ENCODE measurements at regions not wholly inside any gene's neighbourhood (a gene's known extent, or its start where the extent isn't known, plus 50 kb on each side); places are given as distances from the start of the nearest gene placed in this dataset.
"Not testable (repeated sequence)": the region's sequence is repeated elsewhere in the genome, so short reads cannot be mapped to it uniquely, and the experiment has no call there.

GRCh38 chr2:189327879-189328847, 113.1 kb upstream of the WDR75 start:
- no peak overlapping the region for H3K4me3 Mint-ChIP-seq
- intact Hi-C loops (cut with micrococcal nuclease), result no loop called here
- no peaks in the 10 kb centered on the region for H3K4me1 Mint-ChIP-seq (ENCODE audit: low read depth)
- peaks cover 10% of the 10 kb centered on the region for H3K9me3 Mint-ChIP-seq
- DNase-seq, result no peak
- POLR2A ChIA-PET, result no interaction called here
- CTCF ChIA-PET, result no interaction called here
- H3K36me3 Mint-ChIP-seq, result no peaks in the 10 kb centered on the region
- no peaks in the 10 kb centered on the region for H3K27me3 Mint-ChIP-seq
- no peak overlapping the region for H3K27ac Mint-ChIP-seq

GRCh38 chr2:189328848-189329245, 112.4 kb upstream of the WDR75 start:
- Mint-ChIP-seq H3K9me3 (peaks cover 10% of the 10 kb centered on the region), H3K36me3 (no peaks in the 10 kb centered on the region), H3K4me1 (ENCODE audit: low read depth) (no peaks in the 10 kb centered on the region), H3K27ac (no peak overlapping the region), H3K27me3 (no peaks in the 10 kb centered on the region), H3K4me3 (no peak overlapping the region)
- no peak for DNase-seq
- CTCF ChIA-PET, result interaction anchor here (0.8 kb wide), 1 partner anchor 49 kb away, joined by 3 read pairs; no protein-coding TSS in a partner anchor
- POLR2A ChIA-PET, result no interaction called here
- intact Hi-C loops (cut with micrococcal nuclease), result no loop called here

- ChIA-PET CTCF (no interaction called here), POLR2A (no interaction called here)
- peaks cover 26% of the 10 kb centered on the region for H3K9me3 Mint-ChIP-seq
- H3K4me1 Mint-ChIP-seq (ENCODE audit: low read depth), result no peaks in the 10 kb centered on the region
- no peaks in the 10 kb centered on the region for H3K27me3 Mint-ChIP-seq
- peaks cover 13% of the 10 kb centered on the region for H3K36me3 Mint-ChIP-seq
- DNase-seq, result no peak
- intact Hi-C loops (cut with micrococcal nuclease), result no loop called here
- no peak overlapping the region for H3K4me3 Mint-ChIP-seq
- H3K27ac Mint-ChIP-seq, result no peak overlapping the region
These were observed 104.8 kb upstream of the WDR75 start for GRCh38 chr2:189336276-189336975.

GRCh38 chr2:189337656-189338055, 103.6 kb upstream of the WDR75 start:
- intact Hi-C loops (cut with micrococcal nuclease), result no loop called here
- Mint-ChIP-seq H3K4me3 (no peak overlapping the region), H3K36me3 (peaks cover 13% of the 10 kb centered on the region), H3K27me3 (no peaks in the 10 kb centered on the region), H3K4me1 (ENCODE audit: low read depth) (no peaks in the 10 kb centered on the region), H3K27ac (no peak overlapping the region), H3K9me3 (peaks cover 22% of the 10 kb centered on the region)
- POLR2A ChIA-PET, result no interaction called here
- DNase-seq, result no peak
- CTCF ChIA-PET, result no interaction called here

GRCh38 chr2:189338115-189338514, 103.2 kb upstream of the WDR75 start:
- no peaks in the 10 kb centered on the region for H3K4me1 Mint-ChIP-seq (ENCODE audit: low read depth)
- CTCF ChIA-PET, result no interaction called here
- no peak overlapping the region for H3K27ac Mint-ChIP-seq
- intact Hi-C loops (cut with micrococcal nuclease), result no loop called here
- H3K27me3 Mint-ChIP-seq, result no peaks in the 10 kb centered on the region
- H3K4me3 Mint-ChIP-seq, result no peak overlapping the region
- POLR2A ChIA-PET, result no interaction called here
- H3K9me3 Mint-ChIP-seq, result peaks cover 22% of the 10 kb centered on the region
- peaks cover 13% of the 10 kb centered on the region for H3K36me3 Mint-ChIP-seq
- DNase-seq, result no peak

GRCh38 chr2:189341077-189341476, 100.2 kb upstream of the WDR75 start:
- peaks cover 22% of the 10 kb centered on the region for H3K9me3 Mint-ChIP-seq
- intact Hi-C loops (cut with micrococcal nuclease), result loop anchor here (10.0 kb wide), 1 partner anchor 816 kb away; no protein-coding TSS in a partner anchor
- no peaks in the 10 kb centered on the region for H3K4me1 Mint-ChIP-seq (ENCODE audit: low read depth)
- no peak overlapping the region for H3K4me3 Mint-ChIP-seq
- DNase-seq, result no peak
- H3K36me3 Mint-ChIP-seq, result peaks cover 13% of the 10 kb centered on the region
- H3K27ac Mint-ChIP-seq, result no peak overlapping the region
- H3K27me3 Mint-ChIP-seq, result no peaks in the 10 kb centered on the region
- POLR2A ChIA-PET, result no interaction called here
- CTCF ChIA-PET, result no interaction called here

GRCh38 chr2:189344043-189344442, 97.2 kb upstream of the WDR75 start:
- intact Hi-C loops (cut with micrococcal nuclease), result loop anchor here (10.0 kb wide), 1 partner anchor 819 kb away; no protein-coding TSS in a partner anchor
- Mint-ChIP-seq H3K27me3 (no peaks in the 10 kb centered on the region), H3K27ac (no peak overlapping the region), H3K9me3 (peaks cover 10% of the 10 kb centered on the region), H3K4me3 (no peak overlapping the region), H3K4me1 (ENCODE audit: low read depth) (peaks cover 12% of the 10 kb centered on the region), H3K36me3 (peaks cover 5% of the 10 kb centered on the region)
- no peak for DNase-seq
- CTCF ChIA-PET, result interaction anchor here (0.7 kb wide), 1 partner anchor 200 kb away, joined by 3 read pairs; no protein-coding TSS in a partner anchor
- POLR2A ChIA-PET, result no interaction called here

GRCh38 chr2:189347540-189347939, 93.7 kb upstream of the WDR75 start:
- H3K36me3 Mint-ChIP-seq, result no peaks in the 10 kb centered on the region
- H3K9me3 Mint-ChIP-seq, result no peaks in the 10 kb centered on the region
- ChIA-PET POLR2A (no interaction called here), CTCF (interaction anchor here (1.7 kb wide), 1 partner anchor 204 kb away, joined by 7 read pairs; no protein-coding TSS in a partner anchor)
- no peak overlapping the region for H3K27ac Mint-ChIP-seq
- no peak for DNase-seq
- intact Hi-C loops (cut with micrococcal nuclease), result loop anchor here (1.0 to 10.0 kb wide), 4 partner anchors 45 to 823 kb away; no protein-coding TSS in a partner anchor
- H3K27me3 Mint-ChIP-seq, result no peaks in the 10 kb centered on the region
- no peak overlapping the region for H3K4me3 Mint-ChIP-seq
- peaks cover 12% of the 10 kb centered on the region for H3K4me1 Mint-ChIP-seq (ENCODE audit: low read depth)

- H3K4me3 Mint-ChIP-seq, result no peak overlapping the region
- H3K36me3 Mint-ChIP-seq, result no peaks in the 10 kb centered on the region
- no peaks in the 10 kb centered on the region for H3K27me3 Mint-ChIP-seq
- no peaks in the 10 kb centered on the region for H3K9me3 Mint-ChIP-seq
- H3K4me1 Mint-ChIP-seq (ENCODE audit: low read depth), result peaks cover 12% of the 10 kb centered on the region
- H3K27ac Mint-ChIP-seq, result no peak overlapping the region
- ChIA-PET POLR2A (no interaction called here), CTCF (interaction anchor here (1.7 kb wide), 1 partner anchor 205 kb away, joined by 7 read pairs; no protein-coding TSS in a partner anchor)
- DNase-seq, result no peak
- intact Hi-C loops (cut with micrococcal nuclease), result loop anchor here (5.0 to 10.0 kb wide), 2 partner anchors 46 to 824 kb away; no protein-coding TSS in a partner anchor
These were observed 92.9 kb upstream of the WDR75 start for GRCh38 chr2:189348369-189348768.

- no peak for DNase-seq
- ChIA-PET CTCF (no interaction called here), POLR2A (no interaction called here)
- intact Hi-C loops (cut with micrococcal nuclease), result no loop called here
- Mint-ChIP-seq H3K4me1 (ENCODE audit: low read depth) (peaks cover 12% of the 10 kb centered on the region), H3K4me3 (no peak overlapping the region), H3K27ac (no peak overlapping the region), H3K36me3 (no peaks in the 10 kb centered on the region), H3K27me3 (no peaks in the 10 kb centered on the region), H3K9me3 (no peaks in the 10 kb centered on the region)
These were observed 90.6 kb upstream of the WDR75 start for GRCh38 chr2:189350540-189351209.

GRCh38 chr2:189351933-189352332, 89.3 kb upstream of the WDR75 start:
- not testable (repeated sequence) for H3K9me3 Mint-ChIP-seq, H3K27ac Mint-ChIP-seq, H3K36me3 Mint-ChIP-seq

GRCh38 chr2:189357375-189357774, 83.9 kb upstream of the WDR75 start:
- H3K4me1 Mint-ChIP-seq (ENCODE audit: low read depth); H3K27ac Mint-ChIP-seq; intact Hi-C loops (cut with micrococcal nuclease); CTCF ChIA-PET; H3K27me3 Mint-ChIP-seq; H3K9me3 Mint-ChIP-seq; H3K4me3 Mint-ChIP-seq; H3K36me3 Mint-ChIP-seq; POLR2A ChIA-PET; DNase-seq: not testable (repeated sequence)

More at GRCh38 chr2:189351933-189352332, 89.3 kb upstream of the WDR75 start:
- CTCF ChIA-PET; intact Hi-C loops (cut with micrococcal nuclease); H3K4me1 Mint-ChIP-seq (ENCODE audit: low read depth); POLR2A ChIA-PET; H3K27me3 Mint-ChIP-seq; DNase-seq; H3K4me3 Mint-ChIP-seq: not testable (repeated sequence)
